ENCODE measurements at regions not wholly inside any gene's neighbourhood (a gene's known extent, or its start where the extent isn't known, plus 50 kb on each side); places are given as distances from the start of the nearest gene placed in this dataset.

GRCh38 chr13:75938811-75939560 is 302.9 kb downstream of the LMO7 start:
- Histone ChIP-seq H3K36me3 (ENCODE audit: control insufficient read depth in 2 of 4, insufficient read depth in 4 of 4, low read length in 3 of 4) (no peaks in the 10 kb centered on the region), H2BK120ac (replicated peaks; ENCODE audit: low read depth, low read length) (no peak overlapping the region), H4K8ac (ENCODE audit: extremely low read depth, insufficient read depth, low read length) (no peak overlapping the region), H3K9me3 (ENCODE audit: insufficient read depth in 2 of 2, low read depth in 1 of 2, low read length in 1 of 2) (no peaks in the 10 kb centered on the region), H2BK15ac (ENCODE audit: low read length) (no peak overlapping the region), H3K79me1 (ENCODE audit: low read depth, low read length) (no peaks in the 10 kb centered on the region), H3K4me1 (replicated peaks in 1 of 4; ENCODE audit: control insufficient read depth in 3 of 4, insufficient read depth in 4 of 4, low read length in 3 of 4) (no peaks in the 10 kb centered on the region), H3K56ac (replicated peaks; ENCODE audit: insufficient read length, low read depth, low read length) (no peak overlapping the region), H3K14ac (ENCODE audit: insufficient read length) (no peak overlapping the region), H2BK20ac (ENCODE audit: low read length) (no peak overlapping the region), H2BK12ac (ENCODE audit: low read depth, low read length) (no peak overlapping the region), H3K23ac (ENCODE audit: insufficient read length) (no peak overlapping the region), H3K27ac (ENCODE audit: low read depth, low read length) (no peak overlapping the region), H2AFZ (ENCODE audit: low read length) (no peak overlapping the region; the same call in 1 of the 2 replicates), H3K4me2 (ENCODE audit: insufficient read depth in 1 of 2, low read depth in 2 of 2, low read length in 2 of 2) (no peak overlapping the region), H2AK5ac (ENCODE audit: low read depth, low read length) (no peak overlapping the region), H3K23me2 (ENCODE audit: low read depth, low read length) (no peaks in the 10 kb centered on the region), H3K79me2 (ENCODE audit: control insufficient read depth in 1 of 2, insufficient read depth in 2 of 2, low read length in 2 of 2) (no peaks in the 10 kb centered on the region), H3K4ac (replicated peaks; ENCODE audit: insufficient read length, low read depth, low read length) (no peak overlapping the region), H4K5ac (ENCODE audit: insufficient read length, low read depth, low read length) (no peak overlapping the region), H2BK5ac (ENCODE audit: low read depth, low read length) (no peak overlapping the region), H4K20me1 (replicated peaks in 1 of 2; ENCODE audit: control insufficient read depth in 1 of 2, insufficient read depth in 2 of 2, low read length in 2 of 2) (no peaks in the 10 kb centered on the region), H3K27me3 (replicated peaks in 1 of 4; ENCODE audit: control insufficient read depth in 3 of 4, extremely low read depth in 1 of 4, insufficient read depth in 3 of 4, low read length in 3 of 4) (no peaks in the 10 kb centered on the region), H4K91ac (replicated peaks; ENCODE audit: insufficient read length, low read length) (no peak overlapping the region), H3K4me3 (ENCODE audit: extremely low read depth in 1 of 4, insufficient read depth in 2 of 4, low read depth in 3 of 4, low read length in 4 of 4) (no peak overlapping the region), H3K9ac (replicated peaks in 1 of 4; ENCODE audit: extremely low read depth in 1 of 4, low read depth in 3 of 4, low read length in 3 of 4) (no peak overlapping the region), H3K18ac (ENCODE audit: extremely low read depth, low read length) (no peak overlapping the region)
- FAIRE-seq (no peak), DNase-seq (ENCODE audit: low read depth in 1 of 2, low spot score in 2 of 2) (no peak)
- 84% methylated on average over 2 of the region's 2 CpGs; no CpG with 5 or more reads in 1 of the 2 experiments for WGBS, 2 experiments (ENCODE audit: extremely low coverage in 1 of 2, insufficient coverage in 1 of 2, insufficient read length in 1 of 2, insufficient replicate concordance in 2 of 2, low coverage in 1 of 2, low lambda C conversion rate in 2 of 2, missing lambda C conversion rate in 1 of 2)
- ChIA-PET POLR2A (ENCODE audit: partially characterized antibody) (no interaction called here), CTCF (ENCODE audit: partially characterized antibody) (interaction anchor here (0.9 kb wide), 2 partner anchors 31 to 81 kb away, joined by 3 to 4 read pairs; no protein-coding TSS in a partner anchor)
- TF ChIP-seq POLR2A (IDR thresholded peaks at IDR 0.05; ENCODE audit: control extremely low read depth in 1 of 2, low read depth in 2 of 2, low read length in 2 of 2): no peak
- TF ChIP-seq TCF12 (IDR thresholded peaks at IDR 0.05; ENCODE audit: low read depth, low read length): no peak
- no peak for TF ChIP-seq KDM5A (IDR thresholded peaks at IDR 0.05; ENCODE audit: low read length)
- no peak for TF ChIP-seq POU5F1 (IDR thresholded peaks at IDR 0.05; ENCODE audit: low read depth, low read length)
- no peak for TF ChIP-seq HDAC6 (IDR thresholded peaks at IDR 0.05; ENCODE audit: low read depth, low read length)
- TF ChIP-seq CEBPB (IDR thresholded peaks at IDR 0.05; ENCODE audit: low read depth, low read length): no peak
- TF ChIP-seq BRCA1 (IDR thresholded peaks at IDR 0.05; ENCODE audit: low read depth, low read length): no peak
- TF ChIP-seq TBP (IDR thresholded peaks at IDR 0.05; ENCODE audit: low read depth, low read length): no peak
- TF ChIP-seq, protein P1, sequence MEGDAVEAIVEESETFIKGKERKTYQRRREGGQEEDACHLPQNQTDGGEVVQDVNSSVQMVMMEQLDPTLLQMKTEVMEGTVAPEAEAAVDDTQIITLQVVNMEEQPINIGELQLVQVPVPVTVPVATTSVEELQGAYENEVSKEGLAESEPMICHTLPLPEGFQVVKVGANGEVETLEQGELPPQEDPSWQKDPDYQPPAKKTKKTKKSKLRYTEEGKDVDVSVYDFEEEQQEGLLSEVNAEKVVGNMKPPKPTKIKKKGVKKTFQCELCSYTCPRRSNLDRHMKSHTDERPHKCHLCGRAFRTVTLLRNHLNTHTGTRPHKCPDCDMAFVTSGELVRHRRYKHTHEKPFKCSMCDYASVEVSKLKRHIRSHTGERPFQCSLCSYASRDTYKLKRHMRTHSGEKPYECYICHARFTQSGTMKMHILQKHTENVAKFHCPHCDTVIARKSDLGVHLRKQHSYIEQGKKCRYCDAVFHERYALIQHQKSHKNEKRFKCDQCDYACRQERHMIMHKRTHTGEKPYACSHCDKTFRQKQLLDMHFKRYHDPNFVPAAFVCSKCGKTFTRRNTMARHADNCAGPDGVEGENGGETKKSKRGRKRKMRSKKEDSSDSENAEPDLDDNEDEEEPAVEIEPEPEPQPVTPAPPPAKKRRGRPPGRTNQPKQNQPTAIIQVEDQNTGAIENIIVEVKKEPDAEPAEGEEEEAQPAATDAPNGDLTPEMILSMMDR (IDR thresholded peaks at IDR 0.05; ENCODE audit: control extremely low read depth in 1 of 3, insufficient read depth in 1 of 3, low read depth in 1 of 3, low read length in 3 of 3): no peak
- no peak for TF ChIP-seq MAFK (IDR thresholded peaks at IDR 0.05; ENCODE audit: low read depth, low read length)
- TF ChIP-seq, protein P2, sequence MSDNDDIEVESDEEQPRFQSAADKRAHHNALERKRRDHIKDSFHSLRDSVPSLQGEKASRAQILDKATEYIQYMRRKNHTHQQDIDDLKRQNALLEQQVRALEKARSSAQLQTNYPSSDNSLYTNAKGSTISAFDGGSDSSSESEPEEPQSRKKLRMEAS (IDR thresholded peaks at IDR 0.05): no peak
- no peak for TF ChIP-seq KDM4A (IDR thresholded peaks at IDR 0.05; ENCODE audit: low read depth, low read length, severe bottlenecking)

Data from H1 (cell line).